SU-DHL-6 (cell line): ENCODE measurements at regions not wholly inside any gene's neighbourhood (a gene's known extent, or its start where the extent isn't known, plus 50 kb on each side); places are given as distances from the start of the nearest gene placed in this dataset.

ENCODE experiments used
- EZH2phosphoT487 ChIP-seq: fragments of 200-600 bp; sonication (generic), shearing (Covaris generic); conservative IDR thresholded peaks from 2 replicates; pipeline ENCODE4 v1.6.1; 2018; ENCODE audit warnings: mild to moderate bottlenecking, antibody characterized with exemption, low read length, moderate library complexity, mixed read lengths
- TF ChIP-seq, protein P1 (sequence below): fragments of 200-600 bp; sonication (generic); IDR thresholded peaks from one replicate; pipeline ENCODE4 v1.5.1; 2017; ENCODE audit warnings: antibody characterized with exemption, mild to moderate bottlenecking, low read length, moderate library complexity; ENCODE audit not compliant: insufficient read depth, poor library complexity, severe bottlenecking

DNA sequence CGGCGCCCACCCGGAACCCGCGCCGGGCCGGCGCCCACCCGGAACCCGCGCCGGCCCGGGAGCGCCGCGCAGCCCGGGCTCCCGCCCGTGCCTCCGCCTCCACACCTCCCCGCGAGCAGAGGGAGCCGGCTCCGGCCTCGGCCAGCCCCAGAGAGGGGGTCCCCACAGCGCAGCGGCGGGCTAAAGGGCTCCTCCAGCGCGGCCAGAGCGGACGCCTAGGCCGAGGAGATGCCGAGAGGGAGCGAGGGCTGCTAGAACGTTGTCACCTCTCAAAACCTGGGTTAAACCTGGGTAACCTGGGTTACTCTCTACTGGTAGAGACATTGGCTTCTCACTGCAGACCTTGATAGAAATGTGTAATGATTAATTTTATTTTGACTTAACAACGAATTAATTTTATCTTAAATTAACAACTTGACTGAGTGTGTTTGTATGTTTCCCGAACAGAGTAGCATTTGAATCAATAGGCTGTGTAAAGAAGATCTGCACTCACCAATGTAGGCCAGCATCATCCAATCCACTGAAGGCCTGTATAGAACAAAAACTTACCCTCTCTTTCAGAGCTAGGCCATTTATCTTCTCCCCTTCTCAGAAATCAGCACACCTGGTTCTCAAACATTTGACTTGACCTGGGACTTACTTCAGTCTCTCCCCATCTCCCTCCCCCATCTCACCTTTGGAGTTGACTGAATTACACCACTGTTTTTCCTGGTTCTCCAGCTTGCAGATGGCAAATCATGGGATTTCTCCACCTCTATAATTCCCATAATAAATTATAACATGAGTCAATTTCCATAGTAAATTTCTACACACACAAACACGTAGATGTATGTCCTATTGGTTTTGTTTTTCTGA is 242.7 kb downstream of the ASXL3 start:
- TF ChIP-seq, protein P1, sequence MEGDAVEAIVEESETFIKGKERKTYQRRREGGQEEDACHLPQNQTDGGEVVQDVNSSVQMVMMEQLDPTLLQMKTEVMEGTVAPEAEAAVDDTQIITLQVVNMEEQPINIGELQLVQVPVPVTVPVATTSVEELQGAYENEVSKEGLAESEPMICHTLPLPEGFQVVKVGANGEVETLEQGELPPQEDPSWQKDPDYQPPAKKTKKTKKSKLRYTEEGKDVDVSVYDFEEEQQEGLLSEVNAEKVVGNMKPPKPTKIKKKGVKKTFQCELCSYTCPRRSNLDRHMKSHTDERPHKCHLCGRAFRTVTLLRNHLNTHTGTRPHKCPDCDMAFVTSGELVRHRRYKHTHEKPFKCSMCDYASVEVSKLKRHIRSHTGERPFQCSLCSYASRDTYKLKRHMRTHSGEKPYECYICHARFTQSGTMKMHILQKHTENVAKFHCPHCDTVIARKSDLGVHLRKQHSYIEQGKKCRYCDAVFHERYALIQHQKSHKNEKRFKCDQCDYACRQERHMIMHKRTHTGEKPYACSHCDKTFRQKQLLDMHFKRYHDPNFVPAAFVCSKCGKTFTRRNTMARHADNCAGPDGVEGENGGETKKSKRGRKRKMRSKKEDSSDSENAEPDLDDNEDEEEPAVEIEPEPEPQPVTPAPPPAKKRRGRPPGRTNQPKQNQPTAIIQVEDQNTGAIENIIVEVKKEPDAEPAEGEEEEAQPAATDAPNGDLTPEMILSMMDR: no peak
- no peak for TF ChIP-seq EZH2phosphoT487
